Lower leg skin (tissue), 4 donors: ENCODE measurements at regions not wholly inside any gene's neighbourhood (a gene's known extent, or its start where the extent isn't known, plus 50 kb on each side); places are given as distances from the start of the nearest gene placed in this dataset.
A peak's percentile ranks its signal among the peaks of the same experiment; 100 is the strongest.

Source experiments
- DNase-seq, 2 donors: peaks; one replicate each; pipeline ENCODE4 v3.0.0-alpha.2; 2019; ENCODE audit warnings: low spot score in 2 of 2
- H3K4me3 ChIP-seq: fragments of 200-600 bp; sonication (generic); 2 replicates; pipeline ENCODE4 v1.5.1; 2017; ENCODE audit warnings: mild to moderate bottlenecking, low read depth; ENCODE audit not compliant: poor library complexity, severe bottlenecking
- CTCF ChIP-seq, 3 donors: fragments of 450-650 bp; IDR thresholded peaks; one replicate each; pipeline ENCODE4 v1.5.1; 2016; ENCODE audit warnings: antibody characterized with exemption in 3 of 3, mild to moderate bottlenecking in 3 of 3, moderate library complexity in 2 of 3
- POLR2A ChIP-seq, 2 donors: fragments of 450-650 bp; IDR thresholded peaks; one replicate each; pipeline ENCODE4 v1.6.1; 2016 to 2017; ENCODE audit warnings: antibody characterized with exemption in 2 of 2, mild to moderate bottlenecking in 1 of 2, moderate library complexity in 1 of 2
- WGBS, 2 donors: methylation state at CpG; one replicate each; pipeline ENCODE4 v1.1.5; 2018; 5-methylcytosine and 5-hydroxymethylcytosine counted together
- intact Hi-C: fragments of 100-400 bp; cut with DNase I; formaldehyde crosslinking; loops from one replicate; pipeline ENCODE4 v1.15.0; 2023; ENCODE audit warnings: low total_unique reads

GRCh38 chr2:145753041-145753608 is 1233.2 kb upstream of the ZEB2 start:
- H3K4me3 ChIP-seq = no peak overlapping the region
- intact Hi-C loops = no loop called here
- 56 to 61% methylated on average over 6 of the region's 6 CpGs for WGBS, 2 donors
- TF ChIP-seq CTCF (IDR thresholded peaks at IDR 0.05) = no peak
- no peak for TF ChIP-seq POLR2A (IDR thresholded peaks at IDR 0.05)
- DNase-seq = no peak

- TF ChIP-seq CTCF (IDR thresholded peaks at IDR 0.05) = peak in 1 of 3 donors; percentile 73
- TF ChIP-seq POLR2A (IDR thresholded peaks at IDR 0.05) = no peak
- intact Hi-C loops = no loop called here
- WGBS, 2 donors = 22 to 26% methylated on average over 5 of the region's 5 CpGs
Observed at GRCh38 chr2:145752091-145752806, 1232.3 kb upstream of the ZEB2 start.

DNA sequence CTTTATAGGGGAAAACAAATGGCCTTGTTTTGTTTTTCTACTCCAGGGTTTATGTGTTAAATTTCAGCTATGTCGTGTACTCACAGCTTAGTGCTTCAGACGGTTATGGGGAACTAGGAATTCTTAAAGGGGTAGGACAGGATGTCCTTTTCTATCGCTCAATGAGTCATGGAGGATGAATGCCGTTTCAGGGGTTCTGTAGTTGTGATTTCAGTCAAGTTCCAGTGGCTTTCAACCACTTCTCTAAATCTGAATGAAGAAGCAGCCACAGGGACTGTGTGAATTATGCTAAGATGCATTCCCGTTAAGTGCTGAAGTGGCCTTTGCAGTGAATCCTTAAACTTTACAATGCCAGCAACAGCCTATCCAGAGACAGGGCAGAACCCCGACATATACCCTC is 1231.7 kb upstream of the ZEB2 start:
- WGBS, 2 donors = 47 to 54% methylated on average over 6 of the region's 6 CpGs
- TF ChIP-seq POLR2A (IDR thresholded peaks at IDR 0.05) (no peak), CTCF (IDR thresholded peaks at IDR 0.05) (no peak)
- intact Hi-C loops = no loop called here
- no peak overlapping the region for H3K4me3 ChIP-seq
- no peak for DNase-seq

More at GRCh38 chr2:145752091-145752806, 1232.3 kb upstream of the ZEB2 start:
- DNase-seq = peak in 1 of 2 donors; percentile 85
- no peak overlapping the region for H3K4me3 ChIP-seq

DNA sequence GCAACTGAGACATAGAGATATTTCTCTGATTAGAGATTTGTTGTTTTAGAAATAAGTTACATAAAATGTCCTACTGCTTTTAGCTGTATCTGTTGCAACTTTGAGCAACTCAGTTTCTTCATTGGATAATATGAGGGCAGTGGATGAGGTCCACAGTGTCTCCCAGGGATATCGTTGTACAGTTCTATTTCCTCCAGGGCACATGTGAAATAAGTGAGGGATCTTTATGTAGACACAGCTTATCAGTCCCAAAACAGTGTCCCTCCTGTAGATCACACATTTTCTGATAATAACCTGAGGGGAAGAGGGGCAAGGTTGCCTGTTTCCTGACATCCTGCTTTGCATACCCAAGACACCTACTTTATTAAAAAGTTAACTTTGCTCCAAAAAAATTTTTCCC is 1231.2 kb upstream of the ZEB2 start:
- intact Hi-C loops = no loop called here
- TF ChIP-seq POLR2A (IDR thresholded peaks at IDR 0.05) (no peak), CTCF (IDR thresholded peaks at IDR 0.05) (no peak)
- no peak overlapping the region for H3K4me3 ChIP-seq
- DNase-seq = no peak
- WGBS, 2 donors = 28 to 42% methylated on average over 1 of the region's 1 CpG

- intact Hi-C loops = no loop called here
- TF ChIP-seq POLR2A (IDR thresholded peaks at IDR 0.05) = no peak
- 60 to 69% methylated on average over 4 of the region's 4 CpGs for WGBS, 2 donors
Observed at GRCh38 chr2:145750612-145751011, 1230.7 kb upstream of the ZEB2 start.

DNA sequence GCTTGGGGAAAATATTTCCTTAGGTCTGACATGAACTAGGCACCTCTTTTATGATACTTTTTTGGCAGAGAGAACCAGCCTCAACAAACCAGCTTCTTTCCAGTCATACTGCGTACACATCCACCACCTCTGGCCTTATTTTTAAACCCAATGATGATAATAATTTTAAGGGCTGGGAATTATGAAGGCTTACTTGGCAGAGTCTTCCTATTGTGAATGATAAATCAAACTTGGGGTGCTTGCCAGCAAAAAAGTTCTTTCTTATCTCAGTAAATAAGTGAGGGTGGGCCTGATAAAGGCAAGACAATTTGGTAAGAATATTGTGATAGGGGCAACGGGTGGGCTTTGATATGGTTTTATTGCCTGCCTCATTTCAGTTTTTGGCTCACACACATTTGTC is 1230.2 kb upstream of the ZEB2 start:
- 51 to 65% methylated on average over 2 of the region's 2 CpGs for WGBS, 2 donors
- TF ChIP-seq CTCF (IDR thresholded peaks at IDR 0.05) (no peak), POLR2A (IDR thresholded peaks at IDR 0.05) (no peak)
- no peak overlapping the region for H3K4me3 ChIP-seq
- intact Hi-C loops = no loop called here
- no peak for DNase-seq

More at GRCh38 chr2:145750612-145751011, 1230.7 kb upstream of the ZEB2 start:
- no peak overlapping the region for H3K4me3 ChIP-seq
- DNase-seq = no peak
